ENCODE measurements at regions not wholly inside any gene's neighbourhood (a gene's known extent, or its start where the extent isn't known, plus 50 kb on each side); places are given as distances from the start of the nearest gene placed in this dataset.

DNA sequence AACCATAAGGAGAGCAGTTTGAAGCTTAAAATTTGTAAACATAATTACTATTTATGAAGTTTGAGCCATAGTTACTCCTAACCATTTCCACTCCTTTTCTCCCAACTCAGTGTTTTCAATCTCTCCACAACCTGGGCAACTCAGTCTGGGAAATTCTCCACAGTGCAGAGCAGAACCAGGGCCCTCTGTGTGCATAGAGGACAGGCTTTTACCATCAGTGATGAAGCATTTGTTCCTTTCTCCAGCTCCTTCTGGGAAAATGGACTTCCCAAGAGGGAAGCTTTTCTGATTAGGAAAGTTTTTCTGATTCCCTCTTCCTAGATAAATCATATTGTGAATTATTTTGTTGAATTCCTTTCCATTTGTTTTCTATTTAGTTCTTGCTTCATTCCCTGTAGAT is 132.3 kb upstream of the MPDZ start:
- DNase-seq (ENCODE audit: low read depth, low spot score) (no peak), FAIRE-seq (no peak)
- Histone ChIP-seq H3K9me3 (replicated peaks; ENCODE audit: control insufficient read depth, insufficient read depth, low read length) (no peaks in the 10 kb centered on the region), H3K36me3 (ENCODE audit: control insufficient read depth in 2 of 2, extremely low read depth in 1 of 2, insufficient read depth in 2 of 2, low read length in 2 of 2) (no peaks in the 10 kb centered on the region), H3K27me3 (ENCODE audit: control insufficient read depth in 2 of 2, insufficient read depth in 2 of 2, low read length in 2 of 2) (peaks cover 4 to 13% of the 10 kb centered on the region in 2 experiments), H3K27ac (ENCODE audit: insufficient read depth, low read depth, low read length) (no peak overlapping the region), H3K4me1 (ENCODE audit: control insufficient read depth, extremely low read depth, insufficient read depth, low read length) (no peaks in the 10 kb centered on the region), H4K20me1 (replicated peaks; ENCODE audit: control insufficient read depth, extremely low read depth, insufficient read depth, low read length) (no peaks in the 10 kb centered on the region), H3K4me3 (replicated peaks in 1 of 3; ENCODE audit: insufficient read depth in 1 of 3, low read depth in 1 of 3, low read length in 3 of 3) (no peak overlapping the region), H3K9me1 (replicated peaks; ENCODE audit: control insufficient read depth, extremely low read depth, insufficient read depth, low read length) (no peaks in the 10 kb centered on the region), H2AFZ (ENCODE audit: low read depth, low read length) (no peak overlapping the region), H3K79me2 (ENCODE audit: control insufficient read depth, insufficient read depth, low read length) (no peaks in the 10 kb centered on the region), H3K9ac (replicated peaks; ENCODE audit: extremely low read depth, insufficient read depth, low read length) (no peak overlapping the region), H3K4me2 (ENCODE audit: insufficient read depth, low read length) (no peak overlapping the region)
- CTCF ChIA-PET: interaction anchor here (1.6 to 2.2 kb wide), 2 partner anchors 11 to 16 kb away, joined by 5 read pairs; no protein-coding TSS in a partner anchor
- BruUV-seq (replicated peaks): no TSS peak
- TF ChIP-seq MYC (IDR thresholded peaks at IDR 0.05; ENCODE audit: low read depth, low read length) (no peak), FOS (IDR thresholded peaks at IDR 0.05; ENCODE audit: borderline replicate concordance, insufficient read depth, low read length) (no peak), EZH2 (IDR thresholded peaks at IDR 0.05; ENCODE audit: borderline replicate concordance, low read depth, low read length, severe bottlenecking) (no peak), POLR2A (IDR thresholded peaks at IDR 0.05; ENCODE audit: low read depth, low read length) (no peak), POLR2AphosphoS5 (IDR thresholded peaks at IDR 0.05; ENCODE audit: insufficient read depth, low read depth, low read length) (no peak), GATA2 (IDR thresholded peaks at IDR 0.05; ENCODE audit: insufficient read depth, insufficient read length, low read depth, low read length) (no peak)
- TF ChIP-seq, protein P1, sequence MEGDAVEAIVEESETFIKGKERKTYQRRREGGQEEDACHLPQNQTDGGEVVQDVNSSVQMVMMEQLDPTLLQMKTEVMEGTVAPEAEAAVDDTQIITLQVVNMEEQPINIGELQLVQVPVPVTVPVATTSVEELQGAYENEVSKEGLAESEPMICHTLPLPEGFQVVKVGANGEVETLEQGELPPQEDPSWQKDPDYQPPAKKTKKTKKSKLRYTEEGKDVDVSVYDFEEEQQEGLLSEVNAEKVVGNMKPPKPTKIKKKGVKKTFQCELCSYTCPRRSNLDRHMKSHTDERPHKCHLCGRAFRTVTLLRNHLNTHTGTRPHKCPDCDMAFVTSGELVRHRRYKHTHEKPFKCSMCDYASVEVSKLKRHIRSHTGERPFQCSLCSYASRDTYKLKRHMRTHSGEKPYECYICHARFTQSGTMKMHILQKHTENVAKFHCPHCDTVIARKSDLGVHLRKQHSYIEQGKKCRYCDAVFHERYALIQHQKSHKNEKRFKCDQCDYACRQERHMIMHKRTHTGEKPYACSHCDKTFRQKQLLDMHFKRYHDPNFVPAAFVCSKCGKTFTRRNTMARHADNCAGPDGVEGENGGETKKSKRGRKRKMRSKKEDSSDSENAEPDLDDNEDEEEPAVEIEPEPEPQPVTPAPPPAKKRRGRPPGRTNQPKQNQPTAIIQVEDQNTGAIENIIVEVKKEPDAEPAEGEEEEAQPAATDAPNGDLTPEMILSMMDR (IDR thresholded peaks at IDR 0.05; ENCODE audit: extremely low read depth in 1 of 2, insufficient read depth in 1 of 2, low read depth in 1 of 2, low read length in 2 of 2): no peak
- POLR2A ChIA-PET: no interaction called here
- intact Hi-C loops (cut with micrococcal nuclease): loop anchor here (5.0 to 10.0 kb wide), 3 partner anchors 59 to 687 kb away; no protein-coding TSS in a partner anchor
- dilution Hi-C loops (cut with MboI; ENCODE audit: extremely low pct_ligation_motif_present, low sequenced_read_pairs): no loop called here

All from endothelial cell of umbilical vein (primary cell).